COLO829 (cell line): ENCODE measurements at regions not wholly inside any gene's neighbourhood (a gene's known extent, or its start where the extent isn't known, plus 50 kb on each side); places are given as distances from the start of the nearest gene placed in this dataset.

Source experiments
- DNase-seq: peaks from one replicate; pipeline ENCODE4 v3.0.0; 2012; ENCODE audit warnings: low spot score

- DNase-seq, result no peak
Observed at GRCh38 chr7:88700725-88701124, 58.8 kb upstream of the ZNF804B start.

- DNase-seq, result no peak
Observed at GRCh38 chr7:88694207-88694606, 65.3 kb upstream of the ZNF804B start.

GRCh38 chr7:88693131-88693530 lies 66.4 kb upstream of the ZNF804B start:
- no peak for DNase-seq

GRCh38 chr7:88692493-88692892 lies 67.0 kb upstream of the ZNF804B start:
- no peak for DNase-seq

GRCh38 chr7:88689821-88690220 lies 69.7 kb upstream of the ZNF804B start:
- no peak for DNase-seq

GRCh38 chr7:88688222-88688621 lies 71.3 kb upstream of the ZNF804B start:
- no peak for DNase-seq

- DNase-seq, result no peak
Observed at GRCh38 chr7:88686468-88687229, 72.9 kb upstream of the ZNF804B start.

GRCh38 chr7:88681682-88682081 lies 77.8 kb upstream of the ZNF804B start:
- DNase-seq, result no peak

- DNase-seq, result no peak
Observed at GRCh38 chr7:88670536-88670935, 89.0 kb upstream of the ZNF804B start.

GRCh38 chr7:88669913-88670312 lies 89.6 kb upstream of the ZNF804B start:
- DNase-seq, result no peak

GRCh38 chr7:88668591-88668990 lies 90.9 kb upstream of the ZNF804B start:
- DNase-seq, result no peak

- DNase-seq, result no peak
Observed at GRCh38 chr7:88666626-88667025, 92.9 kb upstream of the ZNF804B start.

- DNase-seq, result no peak
Observed at GRCh38 chr7:88665892-88666514, 93.5 kb upstream of the ZNF804B start.

GRCh38 chr7:88664630-88665233 lies 94.8 kb upstream of the ZNF804B start:
- DNase-seq, result peak; percentile 84

- DNase-seq, result no peak
Observed at GRCh38 chr7:88661921-88662320, 97.6 kb upstream of the ZNF804B start.

- DNase-seq, result no peak
Observed at GRCh38 chr7:88647825-88648224, 111.7 kb upstream of the ZNF804B start.

GRCh38 chr7:88638583-88638982 lies 120.9 kb upstream of the ZNF804B start:
- no peak for DNase-seq

- DNase-seq, result no peak
Observed at GRCh38 chr7:88637795-88638194, 121.7 kb upstream of the ZNF804B start.

- no peak for DNase-seq
Observed at GRCh38 chr7:88635149-88635548, 124.4 kb upstream of the ZNF804B start.

GRCh38 chr7:88629559-88629958 lies 129.9 kb upstream of the ZNF804B start:
- no peak for DNase-seq

- DNase-seq, result peak; percentile 70
Observed at GRCh38 chr7:88628363-88629085, 131.0 kb upstream of the ZNF804B start.

- no peak for DNase-seq
Observed at GRCh38 chr7:88617185-88617584, 142.3 kb upstream of the ZNF804B start.

- DNase-seq, result no peak
Observed at GRCh38 chr7:88615336-88615735, 144.2 kb upstream of the ZNF804B start.
